Right cardiac atrium (tissue), 5 donors: ENCODE measurements at regions not wholly inside any gene's neighbourhood (a gene's known extent, or its start where the extent isn't known, plus 50 kb on each side); places are given as distances from the start of the nearest gene placed in this dataset.

Experiments
- ATAC-seq, 2 donors: fragments of 200-7000 bp; cut with Tn5 transposase; one replicate each; pipeline versions ENCODE4 v1.8.0 to v1.9.1; 2020; ENCODE audit warnings: moderate library complexity in 2 of 2, mild to moderate bottlenecking in 1 of 2
- DNase-seq, 3 donors: peaks; one replicate each; pipeline ENCODE4 v3.0.0-alpha.2; 2020
- H3K27ac ChIP-seq: one replicate; pipeline ENCODE4 v1.5.1; 2013; ENCODE audit warnings: mild to moderate bottlenecking, low read length, control low read depth, moderate library complexity
- H3K27me3 ChIP-seq: one replicate; pipeline ENCODE4 v1.6.1; 2013; ENCODE audit not compliant: control insufficient read depth, insufficient read depth
- H3K4me1 ChIP-seq: one replicate; pipeline ENCODE4 v1.6.1; 2013; ENCODE audit warnings: low read length; ENCODE audit not compliant: control insufficient read depth, insufficient read depth
- H3K4me3 ChIP-seq: one replicate; pipeline ENCODE4 v1.5.1; 2013; ENCODE audit warnings: low read length, control low read depth
- H3K9me3 ChIP-seq: one replicate; pipeline ENCODE4 v1.6.1; 2013; ENCODE audit warnings: low read length; ENCODE audit not compliant: control insufficient read depth
- WGBS: extraction: QIAGEN DNeasy Blood & Tissue Kit; methylation state at CpG from one replicate; pipeline ENCODE4 v1.1.7; 2013; 5-methylcytosine and 5-hydroxymethylcytosine counted together
- intact Hi-C, 4 donors: fragments of 100-400 bp; cut with DNase I; formaldehyde crosslinking; loops; one replicate each; pipeline versions ENCODE4 v1.11.0 to v1.14.0; 2022 to 2023
- donor health status: healthy with polysubstance abuse.
- donor health status: DM: no; HTN: yes; CAD: no.
- donor health status: DM: no; HTN: no; CAD: no.
- donor health status: DM: no; HTN: yes; CAD: no; lungs with severe emphysema.
- donor health status: DM: yes; HTN: yes; CAD: no.

GRCh38 chr16:79926451-79927205 is 326.1 kb upstream of the MAF start:
- no peaks in the 10 kb centered on the region for H3K27me3 ChIP-seq
- H3K4me3 ChIP-seq = no peak overlapping the region
- H3K9me3 ChIP-seq = no peaks in the 10 kb centered on the region
- intact Hi-C loops = no loop called here
- H3K4me1 ChIP-seq = no peaks in the 10 kb centered on the region
- 89% methylated on average over 11 of the region's 11 CpGs for WGBS
- no peak overlapping the region for H3K27ac ChIP-seq
- DNase-seq = no peak
- ATAC-seq = no peak

GRCh38 chr16:79923431-79923830 is 322.9 kb upstream of the MAF start:
- intact Hi-C loops = no loop called here
- Histone ChIP-seq H3K27me3 (no peaks in the 10 kb centered on the region), H3K4me3 (no peak overlapping the region), H3K9me3 (no peaks in the 10 kb centered on the region), H3K4me1 (no peaks in the 10 kb centered on the region), H3K27ac (no peak overlapping the region)
- DNase-seq (no peak), ATAC-seq (no peak)
- WGBS = 90% methylated on average over 3 of the region's 3 CpGs

- Histone ChIP-seq H3K27me3 (no peaks in the 10 kb centered on the region), H3K4me1 (no peaks in the 10 kb centered on the region), H3K9me3 (no peaks in the 10 kb centered on the region), H3K27ac (no peak overlapping the region), H3K4me3 (no peak overlapping the region)
- 94% methylated on average over 3 of the region's 3 CpGs for WGBS
- no peak for DNase-seq
- intact Hi-C loops = no loop called here
- ATAC-seq = no peak
Observed at GRCh38 chr16:79920685-79921084, 320.1 kb upstream of the MAF start.

- 89% methylated on average over 3 of the region's 3 CpGs for WGBS
- no peaks in the 10 kb centered on the region for H3K27me3 ChIP-seq
- H3K4me1 ChIP-seq = no peaks in the 10 kb centered on the region
Observed at GRCh38 chr16:79918916-79919315, 318.4 kb upstream of the MAF start.

GRCh38 chr16:79915761-79916160 is 315.2 kb upstream of the MAF start:
- intact Hi-C loops = no loop called here
- DNase-seq (no peak), ATAC-seq (no peak)
- no peaks in the 10 kb centered on the region for H3K4me1 ChIP-seq
- H3K27ac ChIP-seq = no peak overlapping the region
- no peaks in the 10 kb centered on the region for H3K9me3 ChIP-seq
- H3K27me3 ChIP-seq = no peaks in the 10 kb centered on the region
- H3K4me3 ChIP-seq = no peak overlapping the region

More at GRCh38 chr16:79918916-79919315, 318.4 kb upstream of the MAF start:
- Histone ChIP-seq H3K9me3 (no peaks in the 10 kb centered on the region), H3K27ac (no peak overlapping the region), H3K4me3 (no peak overlapping the region)
- no peak for ATAC-seq
- intact Hi-C loops = no loop called here
- no peak for DNase-seq

GRCh38 chr16:79914961-79915720 is 314.6 kb upstream of the MAF start:
- intact Hi-C loops = no loop called here
- 64% methylated on average over 5 of the region's 5 CpGs for WGBS
- ATAC-seq = no peak
- no peak overlapping the region for H3K27ac ChIP-seq
- no peak overlapping the region for H3K4me3 ChIP-seq
- H3K9me3 ChIP-seq = no peaks in the 10 kb centered on the region
- DNase-seq = no peak
- H3K27me3 ChIP-seq = no peaks in the 10 kb centered on the region
- H3K4me1 ChIP-seq = no peaks in the 10 kb centered on the region

GRCh38 chr16:79912592-79913310 is 312.2 kb upstream of the MAF start:
- DNase-seq (no peak), ATAC-seq (no peak)
- no peaks in the 10 kb centered on the region for H3K27me3 ChIP-seq
- no peaks in the 10 kb centered on the region for H3K4me1 ChIP-seq
- no peak overlapping the region for H3K4me3 ChIP-seq
- no peak overlapping the region for H3K27ac ChIP-seq
- no peaks in the 10 kb centered on the region for H3K9me3 ChIP-seq
- 67% methylated on average over 7 of the region's 7 CpGs for WGBS
- intact Hi-C loops = no loop called here

- Histone ChIP-seq H3K4me1 (no peaks in the 10 kb centered on the region), H3K9me3 (no peaks in the 10 kb centered on the region), H3K27me3 (no peaks in the 10 kb centered on the region), H3K27ac (no peak overlapping the region), H3K4me3 (no peak overlapping the region)
- intact Hi-C loops = no loop called here
- DNase-seq (no peak), ATAC-seq (no peak)
- 92% methylated on average over 2 of the region's 2 CpGs for WGBS
Observed at GRCh38 chr16:79911660-79912059, 311.1 kb upstream of the MAF start.

GRCh38 chr16:79909571-79909970 is 309.0 kb upstream of the MAF start:
- intact Hi-C loops = no loop called here
- DNase-seq (no peak), ATAC-seq (no peak)
- no peaks in the 10 kb centered on the region for H3K9me3 ChIP-seq
- 51% methylated on average over 7 of the region's 7 CpGs for WGBS
- no peak overlapping the region for H3K4me3 ChIP-seq
- no peaks in the 10 kb centered on the region for H3K4me1 ChIP-seq
- H3K27me3 ChIP-seq = no peaks in the 10 kb centered on the region
- H3K27ac ChIP-seq = no peak overlapping the region

- no peak for ATAC-seq
- 69% methylated on average over 1 of the region's 1 CpG for WGBS
- intact Hi-C loops = no loop called here
- H3K27ac ChIP-seq = no peak overlapping the region
- DNase-seq = no peak
- no peaks in the 10 kb centered on the region for H3K4me1 ChIP-seq
- no peaks in the 10 kb centered on the region for H3K9me3 ChIP-seq
- no peak overlapping the region for H3K4me3 ChIP-seq
- H3K27me3 ChIP-seq = no peaks in the 10 kb centered on the region
Observed at GRCh38 chr16:79903471-79903870, 302.9 kb upstream of the MAF start.

GRCh38 chr16:79902351-79902750 is 301.8 kb upstream of the MAF start:
- no peak for DNase-seq
- WGBS = 91% methylated on average over 4 of the region's 4 CpGs
- Histone ChIP-seq H3K4me1 (no peaks in the 10 kb centered on the region), H3K27ac (no peak overlapping the region), H3K27me3 (no peaks in the 10 kb centered on the region), H3K9me3 (no peaks in the 10 kb centered on the region), H3K4me3 (no peak overlapping the region)
- intact Hi-C loops = no loop called here
- no peak for ATAC-seq
